ENCODE measurements at regions not wholly inside any gene's neighbourhood (a gene's known extent, or its start where the extent isn't known, plus 50 kb on each side); places are given as distances from the start of the nearest gene placed in this dataset.

DNA sequence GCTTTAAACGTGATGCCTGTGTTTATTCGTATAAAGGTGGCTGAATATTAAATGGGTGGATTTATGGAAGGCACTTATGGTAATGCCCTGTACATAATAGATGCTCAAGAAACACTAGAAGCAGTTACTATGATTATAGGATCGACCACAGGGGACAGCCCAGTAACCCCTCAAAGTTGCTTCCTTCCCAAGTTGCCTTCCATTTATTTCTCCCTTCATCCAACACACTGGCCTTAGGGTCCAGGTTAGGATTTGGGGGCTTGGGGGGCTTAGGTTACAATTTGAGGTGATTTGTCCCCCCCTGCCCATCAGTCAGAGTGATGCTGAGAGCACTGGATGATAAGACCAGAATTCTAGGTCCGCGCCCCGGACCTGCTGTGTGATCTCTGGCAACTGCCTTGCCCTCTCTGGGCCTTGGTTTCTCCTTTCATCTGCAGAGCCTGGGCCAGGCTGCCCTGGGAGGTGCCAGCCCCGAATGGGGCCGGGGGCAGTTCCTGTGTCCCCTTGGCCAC, 101.5 kb downstream of the CEBPB start:
- no peak overlapping the region for H3K4me3 Mint-ChIP-seq
- POLR2A ChIA-PET = no interaction called here
- CTCF ChIA-PET = interaction anchor here (0.5 to 1.6 kb wide), 2 partner anchors 11 to 62 kb away, joined by 3 to 9 read pairs; no protein-coding TSS in a partner anchor
- DNase-seq (ENCODE audit: low spot score) (no peak), ATAC-seq (no peak)
- no peaks in the 10 kb centered on the region for H3K4me1 Mint-ChIP-seq
- TF ChIP-seq, protein P1, sequence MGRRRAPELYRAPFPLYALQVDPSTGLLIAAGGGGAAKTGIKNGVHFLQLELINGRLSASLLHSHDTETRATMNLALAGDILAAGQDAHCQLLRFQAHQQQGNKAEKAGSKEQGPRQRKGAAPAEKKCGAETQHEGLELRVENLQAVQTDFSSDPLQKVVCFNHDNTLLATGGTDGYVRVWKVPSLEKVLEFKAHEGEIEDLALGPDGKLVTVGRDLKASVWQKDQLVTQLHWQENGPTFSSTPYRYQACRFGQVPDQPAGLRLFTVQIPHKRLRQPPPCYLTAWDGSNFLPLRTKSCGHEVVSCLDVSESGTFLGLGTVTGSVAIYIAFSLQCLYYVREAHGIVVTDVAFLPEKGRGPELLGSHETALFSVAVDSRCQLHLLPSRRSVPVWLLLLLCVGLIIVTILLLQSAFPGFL (CRISPR knock-in tag; IDR thresholded peaks at IDR 0.05; ENCODE audit: borderline replicate concordance) = no peak
- TF ChIP-seq, protein P2, sequence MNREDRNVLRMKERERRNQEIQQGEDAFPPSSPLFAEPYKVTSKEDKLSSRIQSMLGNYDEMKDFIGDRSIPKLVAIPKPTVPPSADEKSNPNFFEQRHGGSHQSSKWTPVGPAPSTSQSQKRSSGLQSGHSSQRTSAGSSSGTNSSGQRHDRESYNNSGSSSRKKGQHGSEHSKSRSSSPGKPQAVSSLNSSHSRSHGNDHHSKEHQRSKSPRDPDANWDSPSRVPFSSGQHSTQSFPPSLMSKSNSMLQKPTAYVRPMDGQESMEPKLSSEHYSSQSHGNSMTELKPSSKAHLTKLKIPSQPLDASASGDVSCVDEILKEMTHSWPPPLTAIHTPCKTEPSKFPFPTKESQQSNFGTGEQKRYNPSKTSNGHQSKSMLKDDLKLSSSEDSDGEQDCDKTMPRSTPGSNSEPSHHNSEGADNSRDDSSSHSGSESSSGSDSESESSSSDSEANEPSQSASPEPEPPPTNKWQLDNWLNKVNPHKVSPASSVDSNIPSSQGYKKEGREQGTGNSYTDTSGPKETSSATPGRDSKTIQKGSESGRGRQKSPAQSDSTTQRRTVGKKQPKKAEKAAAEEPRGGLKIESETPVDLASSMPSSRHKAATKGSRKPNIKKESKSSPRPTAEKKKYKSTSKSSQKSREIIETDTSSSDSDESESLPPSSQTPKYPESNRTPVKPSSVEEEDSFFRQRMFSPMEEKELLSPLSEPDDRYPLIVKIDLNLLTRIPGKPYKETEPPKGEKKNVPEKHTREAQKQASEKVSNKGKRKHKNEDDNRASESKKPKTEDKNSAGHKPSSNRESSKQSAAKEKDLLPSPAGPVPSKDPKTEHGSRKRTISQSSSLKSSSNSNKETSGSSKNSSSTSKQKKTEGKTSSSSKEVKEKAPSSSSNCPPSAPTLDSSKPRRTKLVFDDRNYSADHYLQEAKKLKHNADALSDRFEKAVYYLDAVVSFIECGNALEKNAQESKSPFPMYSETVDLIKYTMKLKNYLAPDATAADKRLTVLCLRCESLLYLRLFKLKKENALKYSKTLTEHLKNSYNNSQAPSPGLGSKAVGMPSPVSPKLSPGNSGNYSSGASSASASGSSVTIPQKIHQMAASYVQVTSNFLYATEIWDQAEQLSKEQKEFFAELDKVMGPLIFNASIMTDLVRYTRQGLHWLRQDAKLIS (CRISPR knock-in tag; IDR thresholded peaks at IDR 0.05; ENCODE audit: borderline replicate concordance) = no peak
- no peak for TF ChIP-seq NFATC4 (CRISPR knock-in tag; IDR thresholded peaks at IDR 0.05)
- TF ChIP-seq, protein P3, sequence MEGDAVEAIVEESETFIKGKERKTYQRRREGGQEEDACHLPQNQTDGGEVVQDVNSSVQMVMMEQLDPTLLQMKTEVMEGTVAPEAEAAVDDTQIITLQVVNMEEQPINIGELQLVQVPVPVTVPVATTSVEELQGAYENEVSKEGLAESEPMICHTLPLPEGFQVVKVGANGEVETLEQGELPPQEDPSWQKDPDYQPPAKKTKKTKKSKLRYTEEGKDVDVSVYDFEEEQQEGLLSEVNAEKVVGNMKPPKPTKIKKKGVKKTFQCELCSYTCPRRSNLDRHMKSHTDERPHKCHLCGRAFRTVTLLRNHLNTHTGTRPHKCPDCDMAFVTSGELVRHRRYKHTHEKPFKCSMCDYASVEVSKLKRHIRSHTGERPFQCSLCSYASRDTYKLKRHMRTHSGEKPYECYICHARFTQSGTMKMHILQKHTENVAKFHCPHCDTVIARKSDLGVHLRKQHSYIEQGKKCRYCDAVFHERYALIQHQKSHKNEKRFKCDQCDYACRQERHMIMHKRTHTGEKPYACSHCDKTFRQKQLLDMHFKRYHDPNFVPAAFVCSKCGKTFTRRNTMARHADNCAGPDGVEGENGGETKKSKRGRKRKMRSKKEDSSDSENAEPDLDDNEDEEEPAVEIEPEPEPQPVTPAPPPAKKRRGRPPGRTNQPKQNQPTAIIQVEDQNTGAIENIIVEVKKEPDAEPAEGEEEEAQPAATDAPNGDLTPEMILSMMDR (IDR thresholded peaks at IDR 0.05) = no peak
- TF ChIP-seq GTF2I (CRISPR knock-in tag; conservative IDR thresholded peaks at IDR 0.05) = 0 out of 2 replicates have a peak, but pooled peaks have one; percentile 32
- no peak for TF ChIP-seq ZNF416 (CRISPR knock-in tag; IDR thresholded peaks at IDR 0.05)
- TF ChIP-seq, protein P4, sequence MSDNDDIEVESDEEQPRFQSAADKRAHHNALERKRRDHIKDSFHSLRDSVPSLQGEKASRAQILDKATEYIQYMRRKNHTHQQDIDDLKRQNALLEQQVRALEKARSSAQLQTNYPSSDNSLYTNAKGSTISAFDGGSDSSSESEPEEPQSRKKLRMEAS (CRISPR knock-in tag; IDR thresholded peaks at IDR 0.05) = no peak
- TF ChIP-seq NR2C2 (CRISPR knock-in tag; IDR thresholded peaks at IDR 0.05) = no peak
- no peaks in the 10 kb centered on the region for H3K9me3 Mint-ChIP-seq
- no peaks in the 10 kb centered on the region for H3K36me3 Mint-ChIP-seq
- H3K27ac Mint-ChIP-seq = no peak overlapping the region
- no peaks in the 10 kb centered on the region for H3K27me3 Mint-ChIP-seq (ENCODE audit: low read depth)

DNA sequence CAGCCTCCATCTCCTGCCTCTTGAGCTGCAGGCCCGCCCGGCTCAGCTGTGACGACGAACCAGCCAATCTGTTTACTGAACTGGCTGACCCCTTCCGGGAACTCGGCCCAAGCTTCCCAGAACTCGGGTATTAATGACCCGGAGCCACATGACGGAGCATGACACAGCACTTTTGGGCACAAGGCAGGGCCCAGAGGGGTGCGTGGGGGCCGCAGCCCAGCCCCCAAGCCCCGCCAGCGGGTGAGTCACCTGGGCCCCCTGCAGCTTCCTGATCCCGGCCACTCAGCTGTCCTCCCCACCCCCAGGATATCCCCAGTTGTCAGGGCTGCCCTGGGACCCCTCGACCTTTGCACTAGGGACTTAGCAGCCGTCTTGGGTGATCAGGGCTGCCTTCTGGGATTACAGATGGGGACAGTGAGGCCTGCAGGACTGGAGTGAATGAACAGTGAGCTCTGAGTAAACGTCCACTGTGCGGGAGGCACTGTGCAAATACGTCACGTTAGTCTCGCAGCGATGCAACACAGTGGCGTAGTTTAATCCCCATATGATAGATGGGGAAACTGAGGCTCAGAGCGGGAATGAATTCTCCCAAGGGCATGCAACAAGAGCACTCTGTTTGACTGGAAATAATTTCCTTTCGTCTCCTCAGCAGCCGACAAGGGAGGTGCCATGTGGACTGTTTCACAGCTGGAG, 102.1 kb downstream of the CEBPB start:
- no peaks in the 10 kb centered on the region for H3K27me3 Mint-ChIP-seq (ENCODE audit: low read depth)
- TF ChIP-seq ESRRA (CRISPR knock-in tag; IDR thresholded peaks at IDR 0.05; ENCODE audit: borderline replicate concordance) = no peak
- TF ChIP-seq NFE2L1 (CRISPR knock-in tag; IDR thresholded peaks at IDR 0.05) = peak; percentile 69; the same call in 1 of the 2 replicates
- TF ChIP-seq CREB1 (CRISPR knock-in tag; IDR thresholded peaks at IDR 0.05) = no peak
- TF ChIP-seq, protein P5, sequence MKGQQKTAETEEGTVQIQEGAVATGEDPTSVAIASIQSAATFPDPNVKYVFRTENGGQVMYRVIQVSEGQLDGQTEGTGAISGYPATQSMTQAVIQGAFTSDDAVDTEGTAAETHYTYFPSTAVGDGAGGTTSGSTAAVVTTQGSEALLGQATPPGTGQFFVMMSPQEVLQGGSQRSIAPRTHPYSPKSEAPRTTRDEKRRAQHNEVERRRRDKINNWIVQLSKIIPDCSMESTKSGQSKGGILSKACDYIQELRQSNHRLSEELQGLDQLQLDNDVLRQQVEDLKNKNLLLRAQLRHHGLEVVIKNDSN (CRISPR knock-in tag; IDR thresholded peaks at IDR 0.05) = 0 out of 2 replicates have a peak, but pooled peaks have one; percentile 18
- no peak for TF ChIP-seq TCF7 (CRISPR knock-in tag; IDR thresholded peaks at IDR 0.05; ENCODE audit: low read depth)
- no peak for TF ChIP-seq PRRX2 (CRISPR knock-in tag; IDR thresholded peaks at IDR 0.05)
- TF ChIP-seq, protein P6, sequence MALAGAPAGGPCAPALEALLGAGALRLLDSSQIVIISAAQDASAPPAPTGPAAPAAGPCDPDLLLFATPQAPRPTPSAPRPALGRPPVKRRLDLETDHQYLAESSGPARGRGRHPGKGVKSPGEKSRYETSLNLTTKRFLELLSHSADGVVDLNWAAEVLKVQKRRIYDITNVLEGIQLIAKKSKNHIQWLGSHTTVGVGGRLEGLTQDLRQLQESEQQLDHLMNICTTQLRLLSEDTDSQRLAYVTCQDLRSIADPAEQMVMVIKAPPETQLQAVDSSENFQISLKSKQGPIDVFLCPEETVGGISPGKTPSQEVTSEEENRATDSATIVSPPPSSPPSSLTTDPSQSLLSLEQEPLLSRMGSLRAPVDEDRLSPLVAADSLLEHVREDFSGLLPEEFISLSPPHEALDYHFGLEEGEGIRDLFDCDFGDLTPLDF (CRISPR knock-in tag; IDR thresholded peaks at IDR 0.05) = no peak
- TF ChIP-seq, protein P7, sequence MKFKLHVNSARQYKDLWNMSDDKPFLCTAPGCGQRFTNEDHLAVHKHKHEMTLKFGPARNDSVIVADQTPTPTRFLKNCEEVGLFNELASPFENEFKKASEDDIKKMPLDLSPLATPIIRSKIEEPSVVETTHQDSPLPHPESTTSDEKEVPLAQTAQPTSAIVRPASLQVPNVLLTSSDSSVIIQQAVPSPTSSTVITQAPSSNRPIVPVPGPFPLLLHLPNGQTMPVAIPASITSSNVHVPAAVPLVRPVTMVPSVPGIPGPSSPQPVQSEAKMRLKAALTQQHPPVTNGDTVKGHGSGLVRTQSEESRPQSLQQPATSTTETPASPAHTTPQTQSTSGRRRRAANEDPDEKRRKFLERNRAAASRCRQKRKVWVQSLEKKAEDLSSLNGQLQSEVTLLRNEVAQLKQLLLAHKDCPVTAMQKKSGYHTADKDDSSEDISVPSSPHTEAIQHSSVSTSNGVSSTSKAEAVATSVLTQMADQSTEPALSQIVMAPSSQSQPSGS (CRISPR knock-in tag; IDR thresholded peaks at IDR 0.05; ENCODE audit: borderline replicate concordance, low read depth) = no peak
- peak; percentile 94 for TF ChIP-seq GABPB1 (CRISPR knock-in tag; IDR thresholded peaks at IDR 0.05)
- no peak for TF ChIP-seq ZNF263 (CRISPR knock-in tag; IDR thresholded peaks at IDR 0.05; ENCODE audit: low read depth)
- TF ChIP-seq FOXP1 (CRISPR knock-in tag; IDR thresholded peaks at IDR 0.05; ENCODE audit: borderline replicate concordance) = no peak
- no peaks in the 10 kb centered on the region for H3K9me3 Mint-ChIP-seq
- no peaks in the 10 kb centered on the region for H3K4me1 Mint-ChIP-seq
- ChIA-PET POLR2A (no interaction called here), CTCF (interaction anchor here (0.5 to 1.6 kb wide), 3 partner anchors 11 to 102 kb away, joined by 3 to 9 read pairs (median 4); partner anchors contain the start of gene CEBPB)
- H3K27ac Mint-ChIP-seq = no peak overlapping the region
- ATAC-seq (no peak; the same call in 1 of the 2 replicates), DNase-seq (ENCODE audit: low spot score) (peak; percentile 30)
- H3K36me3 Mint-ChIP-seq = no peaks in the 10 kb centered on the region
- H3K4me3 Mint-ChIP-seq = no peak overlapping the region

Measured in WTC11 (cell line).